ENCODE measurements at regions not wholly inside any gene's neighbourhood (a gene's known extent, or its start where the extent isn't known, plus 50 kb on each side); places are given as distances from the start of the nearest gene placed in this dataset.
A peak's percentile ranks its signal among the peaks of the same experiment; 100 is the strongest.
"Not testable (repeated sequence)": the region's sequence is repeated elsewhere in the genome, so short reads cannot be mapped to it uniquely, and the experiment has no call there.

DNA sequence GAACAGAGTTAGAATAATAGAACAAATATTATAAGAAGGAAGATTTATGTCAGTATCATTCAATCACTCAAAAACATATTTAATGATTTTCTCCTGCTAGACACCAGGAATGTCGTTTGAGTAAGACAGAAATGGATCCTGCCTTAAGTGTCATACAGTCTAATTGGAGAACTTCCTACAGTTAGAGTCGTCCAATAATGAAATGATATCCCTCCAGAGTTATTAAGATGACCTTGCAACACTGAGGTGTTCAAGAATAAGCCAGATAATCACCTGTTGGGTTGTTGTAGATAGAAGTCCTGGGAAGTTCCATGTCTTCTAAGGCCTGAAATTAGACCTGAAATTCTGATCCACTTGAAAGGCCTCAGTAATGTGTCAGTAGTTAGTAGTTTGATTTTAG is 132.3 kb downstream of the SLC38A4 start:
- no peak overlapping the region for H3K4me3 ChIP-seq (ENCODE audit: low read length)
- DNase-seq (ENCODE audit: low read depth): no peak
- TF ChIP-seq, protein P1, sequence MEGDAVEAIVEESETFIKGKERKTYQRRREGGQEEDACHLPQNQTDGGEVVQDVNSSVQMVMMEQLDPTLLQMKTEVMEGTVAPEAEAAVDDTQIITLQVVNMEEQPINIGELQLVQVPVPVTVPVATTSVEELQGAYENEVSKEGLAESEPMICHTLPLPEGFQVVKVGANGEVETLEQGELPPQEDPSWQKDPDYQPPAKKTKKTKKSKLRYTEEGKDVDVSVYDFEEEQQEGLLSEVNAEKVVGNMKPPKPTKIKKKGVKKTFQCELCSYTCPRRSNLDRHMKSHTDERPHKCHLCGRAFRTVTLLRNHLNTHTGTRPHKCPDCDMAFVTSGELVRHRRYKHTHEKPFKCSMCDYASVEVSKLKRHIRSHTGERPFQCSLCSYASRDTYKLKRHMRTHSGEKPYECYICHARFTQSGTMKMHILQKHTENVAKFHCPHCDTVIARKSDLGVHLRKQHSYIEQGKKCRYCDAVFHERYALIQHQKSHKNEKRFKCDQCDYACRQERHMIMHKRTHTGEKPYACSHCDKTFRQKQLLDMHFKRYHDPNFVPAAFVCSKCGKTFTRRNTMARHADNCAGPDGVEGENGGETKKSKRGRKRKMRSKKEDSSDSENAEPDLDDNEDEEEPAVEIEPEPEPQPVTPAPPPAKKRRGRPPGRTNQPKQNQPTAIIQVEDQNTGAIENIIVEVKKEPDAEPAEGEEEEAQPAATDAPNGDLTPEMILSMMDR (IDR thresholded peaks at IDR 0.05; ENCODE audit: insufficient read depth, low read depth, low read length, missing control alignments): no peak

DNA sequence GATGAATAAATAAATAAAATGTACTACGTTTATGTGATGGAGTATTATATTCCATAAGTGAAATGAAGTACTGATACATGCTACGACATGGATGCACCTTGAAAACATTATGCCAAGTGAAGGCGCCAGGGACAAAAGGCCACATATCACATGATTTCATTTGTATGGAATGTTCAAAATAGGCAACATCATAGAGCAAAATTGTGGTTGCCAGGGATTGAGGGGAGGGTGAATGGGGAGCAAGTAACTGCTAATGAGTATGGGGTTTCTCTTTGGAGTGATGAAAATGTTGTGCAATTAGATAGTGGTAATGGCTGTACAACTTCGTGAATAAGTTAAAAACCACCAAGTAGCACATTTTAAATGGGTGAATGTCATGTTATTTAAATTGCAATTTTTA is 132.8 kb downstream of the SLC38A4 start:
- TF ChIP-seq, protein P1 (IDR thresholded peaks at IDR 0.05; ENCODE audit: insufficient read depth, low read depth, low read length, missing control alignments): no peak
- H3K4me3 ChIP-seq (ENCODE audit: low read length): no peak overlapping the region
- no peak for DNase-seq (ENCODE audit: low read depth)

DNA sequence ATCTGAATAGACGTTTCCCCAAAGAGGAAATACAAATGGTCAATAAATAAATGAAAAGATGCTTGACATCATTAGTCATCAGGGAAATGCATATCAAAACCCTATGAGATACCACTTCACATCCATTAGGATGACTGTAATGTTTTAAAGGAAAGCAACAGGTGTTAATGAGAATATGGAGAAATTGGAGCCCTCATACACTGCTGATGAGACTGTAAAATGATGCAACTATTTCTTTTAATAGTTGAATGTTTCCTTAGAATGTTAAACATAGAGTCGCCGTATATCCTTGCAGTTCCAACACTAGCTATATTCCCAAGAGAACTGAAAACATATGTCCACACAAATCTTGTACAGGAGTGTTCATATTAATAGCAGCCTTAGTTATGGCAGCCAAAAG is 133.2 kb downstream of the SLC38A4 start:
- TF ChIP-seq, protein P1 (IDR thresholded peaks at IDR 0.05; ENCODE audit: insufficient read depth, low read depth, low read length, missing control alignments): no peak
- H3K4me3 ChIP-seq (ENCODE audit: low read length): no peak overlapping the region
- no peak for DNase-seq (ENCODE audit: low read depth)

DNA sequence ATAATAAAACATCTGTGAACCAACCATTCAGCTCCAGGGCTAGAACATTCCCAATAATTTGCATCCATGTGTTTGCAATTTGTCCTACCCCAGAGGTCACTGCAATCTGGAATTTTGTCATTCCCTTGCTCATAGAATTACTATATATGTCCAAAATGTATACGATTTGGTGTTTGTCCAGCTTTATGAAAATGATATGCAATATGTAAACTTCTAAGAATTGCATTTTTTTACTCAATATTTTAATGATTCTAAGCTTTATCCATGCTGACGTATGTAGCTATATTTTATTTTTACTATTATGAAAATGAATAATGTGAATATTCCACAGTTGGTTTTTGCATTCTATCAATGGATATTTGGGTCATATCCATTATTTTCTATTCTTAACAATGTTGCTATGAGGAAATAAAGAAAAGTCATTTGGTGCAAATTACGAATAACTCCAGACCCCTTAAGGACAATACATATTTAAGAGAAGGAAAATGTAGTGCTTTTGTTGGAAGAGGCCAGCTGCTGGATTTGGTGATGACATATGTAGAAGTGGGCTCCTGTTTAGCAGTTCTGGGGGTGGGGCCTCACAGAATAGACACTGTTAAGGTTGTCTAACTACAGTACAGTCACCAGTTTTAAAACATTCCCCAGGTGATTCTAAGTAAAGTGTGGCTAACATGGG is 139.4 kb downstream of the SLC38A4 start:
- DNase-seq (ENCODE audit: low read depth): no peak
- TF ChIP-seq, protein P1 (IDR thresholded peaks at IDR 0.05; ENCODE audit: insufficient read depth, low read depth, low read length, missing control alignments): no peak
- H3K4me3 ChIP-seq (ENCODE audit: low read length): no peak overlapping the region

DNA sequence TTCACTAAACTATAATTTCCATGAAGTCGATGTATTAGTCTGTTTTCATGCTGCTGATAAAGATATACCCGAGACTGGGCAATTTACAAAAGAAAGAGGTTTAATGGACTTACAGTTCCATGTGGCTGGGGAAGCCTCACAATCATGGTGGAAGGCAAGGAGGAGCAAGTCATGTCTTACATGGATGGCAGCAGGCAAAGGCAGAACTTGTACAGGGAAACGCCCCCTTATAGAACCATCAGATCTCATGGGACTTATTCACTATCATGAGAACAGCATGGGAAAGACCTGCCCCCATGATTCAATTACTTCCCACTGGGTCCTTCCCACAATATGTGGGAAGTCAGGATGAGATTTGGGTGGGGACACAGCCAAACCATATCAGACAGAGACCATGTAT is 141.6 kb downstream of the SLC38A4 start:
- DNase-seq (ENCODE audit: low read depth); H3K4me3 ChIP-seq (ENCODE audit: low read length): not testable (repeated sequence)

DNA sequence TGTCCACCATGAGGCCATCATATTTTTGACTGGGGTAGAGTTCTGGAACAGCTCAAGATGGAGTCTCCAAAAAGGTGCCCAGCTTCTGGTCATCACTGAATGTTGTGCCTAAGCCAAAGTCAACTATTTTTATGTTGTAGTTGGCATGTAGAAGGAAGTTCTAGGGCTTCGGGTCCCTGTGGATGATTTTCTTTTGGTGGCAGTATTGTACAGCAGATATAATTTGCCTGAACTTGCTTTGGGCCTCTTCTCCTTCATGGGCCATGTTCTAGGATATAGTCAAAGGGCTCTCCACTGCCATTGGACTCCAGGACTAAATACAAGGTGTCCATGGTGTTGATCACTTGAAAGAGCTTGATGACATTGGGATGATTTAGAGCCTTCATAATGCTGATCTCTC is 143.6 kb downstream of the SLC38A4 start:
- H3K4me3 ChIP-seq (ENCODE audit: low read length): no peak overlapping the region
- TF ChIP-seq, protein P1 (IDR thresholded peaks at IDR 0.05; ENCODE audit: insufficient read depth, low read depth, low read length, missing control alignments): peak; percentile 2
- DNase-seq (ENCODE audit: low read depth): no peak

DNA sequence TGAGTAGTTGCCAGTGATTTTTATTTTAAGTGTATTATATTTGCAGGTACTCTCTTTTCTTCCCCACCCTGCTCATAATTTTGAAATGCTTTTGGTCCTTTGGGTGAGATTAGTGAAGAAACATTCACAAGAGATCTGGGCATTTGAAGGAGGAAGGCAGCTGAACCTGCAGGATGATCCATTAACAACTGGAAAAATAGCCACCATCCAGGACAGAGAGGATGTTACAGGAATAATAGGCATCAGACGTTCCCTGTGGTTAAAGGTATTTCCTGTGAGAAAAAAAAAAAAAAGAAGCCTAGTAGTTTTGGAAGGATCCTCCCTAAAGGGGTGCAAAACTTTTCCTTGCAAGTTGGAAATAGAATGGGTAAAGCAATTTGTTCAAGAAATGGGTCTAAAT is 145.3 kb downstream of the SLC38A4 start:
- TF ChIP-seq, protein P1 (IDR thresholded peaks at IDR 0.05; ENCODE audit: insufficient read depth, low read depth, low read length, missing control alignments): no peak
- no peak overlapping the region for H3K4me3 ChIP-seq (ENCODE audit: low read length)
- no peak for DNase-seq (ENCODE audit: low read depth)

Data from epithelial cell of esophagus (primary cell).